ENCODE measurements at regions not wholly inside any gene's neighbourhood (a gene's known extent, or its start where the extent isn't known, plus 50 kb on each side); places are given as distances from the start of the nearest gene placed in this dataset.

DNA sequence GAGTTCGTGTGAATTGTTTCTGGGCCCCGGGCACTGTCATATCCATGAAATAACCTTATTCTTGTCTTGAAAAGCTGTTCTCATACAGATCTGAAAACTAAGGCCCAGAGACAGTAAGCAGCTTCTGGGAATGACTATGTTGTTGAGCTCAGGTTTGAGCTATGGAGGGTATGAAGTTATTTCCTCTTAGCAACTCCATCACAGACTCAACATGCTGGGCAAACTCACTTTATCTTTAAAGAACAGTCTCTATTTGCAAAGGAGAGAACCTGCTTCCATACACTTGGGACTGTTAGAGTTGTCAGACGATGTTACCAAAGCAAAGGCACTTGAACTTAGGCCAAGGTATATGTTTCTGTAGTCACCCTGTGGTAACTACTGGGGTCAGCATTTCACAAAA is 90.0 kb downstream of the GPR88 start:
- TF ChIP-seq CTCF (IDR thresholded peaks at IDR 0.05): no peak
- WGBS, 2 donors: 76 to 85% methylated on average over 3 of the region's 3 CpGs
- Histone ChIP-seq H3K9me3 (no peaks in the 10 kb centered on the region), H3K27ac (peak overlapping the region in 1 of 4 donors; percentile 33), H3K27me3 (no peaks in the 10 kb centered on the region), H3K36me3 (no peaks in the 10 kb centered on the region), H3K4me1 (peaks cover 0 to 5% (median 0%) of the 10 kb centered on the region in 3 donors), H3K4me3 (no peak overlapping the region)
- DNase-seq (no peak), FAIRE-seq (no peak), ATAC-seq (no peak)
- intact Hi-C loops (cut with DNase I): no loop called here

GRCh38 chr1:100628631-100629081 is 90.7 kb downstream of the GPR88 start:
- no peak for TF ChIP-seq CTCF (IDR thresholded peaks at IDR 0.05)
- FAIRE-seq (no peak), ATAC-seq (peak in 1 of 4 donors; percentile 43)

DNA sequence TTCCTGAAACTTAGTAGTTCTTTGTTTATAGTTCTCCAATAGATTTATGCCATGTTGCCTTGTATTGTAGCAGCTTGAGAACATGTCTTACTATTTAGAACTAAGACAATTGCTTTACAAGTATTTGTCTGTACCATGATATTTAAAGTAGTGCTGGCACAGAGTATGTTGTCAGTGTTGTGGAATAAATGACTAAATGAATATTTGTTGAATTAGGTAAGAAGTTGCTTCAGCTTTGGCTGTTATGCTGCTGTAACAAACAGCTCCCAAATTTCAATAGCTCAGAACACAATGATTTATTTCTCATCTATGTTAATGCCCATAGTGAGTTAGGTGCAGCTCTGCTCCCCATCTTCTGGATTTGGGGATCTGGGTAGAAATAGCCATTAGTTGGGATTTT is 90.2 kb upstream of the VCAM1 start:
- Histone ChIP-seq H3K9me3 (no peaks in the 10 kb centered on the region), H3K27me3 (no peaks in the 10 kb centered on the region), H3K36me3 (no peaks in the 10 kb centered on the region), H3K4me1 (peaks cover 0 to 5% (median 0%) of the 10 kb centered on the region in 3 donors), H3K27ac (no peak overlapping the region), H3K4me3 (no peak overlapping the region)
- peak in 1 of 4 donors; percentile 14 for ATAC-seq
- no peak for TF ChIP-seq CTCF (IDR thresholded peaks at IDR 0.05)
- intact Hi-C loops (cut with DNase I): no loop called here
- no peak for DNase-seq
- FAIRE-seq: no peak

More at GRCh38 chr1:100628631-100629081, 90.7 kb downstream of the GPR88 start:
- 39 to 46% methylated on average over 4 of the region's 4 CpGs for WGBS, 2 donors
- H3K36me3 ChIP-seq: no peaks in the 10 kb centered on the region
- peak overlapping the region in 1 of 4 donors; percentile 33 for H3K27ac ChIP-seq
- H3K4me1 ChIP-seq: peaks cover 0 to 5% (median 0%) of the 10 kb centered on the region in 3 donors
- no peaks in the 10 kb centered on the region for H3K9me3 ChIP-seq
- intact Hi-C loops (cut with DNase I): no loop called here
- no peak for DNase-seq
- H3K4me3 ChIP-seq: no peak overlapping the region
- no peaks in the 10 kb centered on the region for H3K27me3 ChIP-seq

GRCh38 chr1:100631015-100631551 is 88.5 kb upstream of the VCAM1 start:
- peak in 1 of 4 donors; percentile 74 for ATAC-seq
- H3K4me1 ChIP-seq: peaks cover 0 to 4% (median 0%) of the 10 kb centered on the region in 3 donors
- no peaks in the 10 kb centered on the region for H3K27me3 ChIP-seq
- H3K27ac ChIP-seq: no peak overlapping the region
- no peak for FAIRE-seq
- H3K36me3 ChIP-seq: no peaks in the 10 kb centered on the region
- TF ChIP-seq CTCF (IDR thresholded peaks at IDR 0.05): no peak
- no peaks in the 10 kb centered on the region for H3K9me3 ChIP-seq
- DNase-seq: peak in 1 of 6 donors; percentile 38
- 79 to 89% methylated on average over 4 of the region's 4 CpGs for WGBS, 2 donors
- no peak overlapping the region for H3K4me3 ChIP-seq
- intact Hi-C loops (cut with DNase I): no loop called here

DNA sequence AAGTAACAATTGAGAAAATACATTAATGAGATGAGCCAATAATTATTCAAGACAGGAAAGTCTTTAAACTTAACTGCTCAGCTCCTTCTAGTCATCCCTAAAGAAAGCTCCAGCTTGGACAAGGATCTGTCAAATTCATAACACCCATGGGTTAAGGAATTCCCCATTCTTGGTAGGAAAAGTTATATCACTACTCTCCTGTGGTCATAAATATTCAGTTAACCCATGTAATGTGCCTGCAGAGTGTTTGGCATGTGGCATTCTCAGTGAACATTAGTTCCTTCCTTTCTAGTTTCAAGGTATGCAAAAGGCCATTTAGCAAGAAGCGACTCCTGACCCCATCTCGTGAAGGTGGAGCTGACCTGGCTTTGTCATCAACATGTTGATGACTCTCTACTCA is 76.7 kb upstream of the VCAM1 start:
- intact Hi-C loops (cut with DNase I): no loop called here
- H3K4me3 ChIP-seq: no peak overlapping the region
- WGBS, 2 donors: 74 to 78% methylated on average over 2 of the region's 2 CpGs
- H3K4me1 ChIP-seq: peaks cover 5 to 19% (median 9%) of the 10 kb centered on the region in 3 donors
- H3K36me3 ChIP-seq: no peaks in the 10 kb centered on the region
- no peak for TF ChIP-seq CTCF (IDR thresholded peaks at IDR 0.05)
- ATAC-seq: no peak
- peak overlapping the region in 2 of 4 donors; percentile 72 to 76 for H3K27ac ChIP-seq
- H3K9me3 ChIP-seq: no peaks in the 10 kb centered on the region
- no peaks in the 10 kb centered on the region for H3K27me3 ChIP-seq
- DNase-seq: no peak
- no peak for FAIRE-seq

All from pancreas (tissue), 10 donors.